AG10803 (cell line): ENCODE measurements at regions not wholly inside any gene's neighbourhood (a gene's known extent, or its start where the extent isn't known, plus 50 kb on each side); places are given as distances from the start of the nearest gene placed in this dataset.

Source experiments
- DNase-seq: peaks from one replicate; pipeline ENCODE4 v3.0.0; 2010; ENCODE audit warnings: low read depth
- H3K4me3 ChIP-seq: 2 replicates; pipeline ENCODE4 v1.5.1; 2011; ENCODE audit warnings: mild to moderate bottlenecking, low read length, control low read depth
- CTCF ChIP-seq: conservative IDR thresholded peaks from 2 replicates; pipeline ENCODE4 v1.5.1; 2011; ENCODE audit warnings: mild to moderate bottlenecking, low read length, control low read depth, inconsistent platforms

GRCh38 chr2:104050656-104051242, 803.2 kb upstream of the POU3F3 start:
- no peak for DNase-seq
- TF ChIP-seq CTCF = no peak
- no peak overlapping the region for H3K4me3 ChIP-seq

GRCh38 chr2:104051766-104052165, 802.1 kb upstream of the POU3F3 start:
- no peak for TF ChIP-seq CTCF
- H3K4me3 ChIP-seq = no peak overlapping the region
- DNase-seq = no peak

- no peak for DNase-seq
- no peak overlapping the region for H3K4me3 ChIP-seq
- no peak for TF ChIP-seq CTCF
These were observed 801.6 kb upstream of the POU3F3 start for GRCh38 chr2:104052356-104052755.

- H3K4me3 ChIP-seq = no peak overlapping the region
- TF ChIP-seq CTCF = no peak
- no peak for DNase-seq
These were observed 797.5 kb upstream of the POU3F3 start for GRCh38 chr2:104056451-104056850.

- no peak for TF ChIP-seq CTCF
- no peak overlapping the region for H3K4me3 ChIP-seq
- no peak for DNase-seq
These were observed 785.2 kb upstream of the POU3F3 start for GRCh38 chr2:104068665-104069064.

- no peak overlapping the region for H3K4me3 ChIP-seq
- no peak for TF ChIP-seq CTCF
- no peak for DNase-seq
These were observed 776.3 kb upstream of the POU3F3 start for GRCh38 chr2:104077573-104077972.

GRCh38 chr2:104078431-104079157, 775.3 kb upstream of the POU3F3 start:
- no peak for DNase-seq
- no peak for TF ChIP-seq CTCF
- no peak overlapping the region for H3K4me3 ChIP-seq
